HEK293 (cell line): ENCODE measurements at regions not wholly inside any gene's neighbourhood (a gene's known extent, or its start where the extent isn't known, plus 50 kb on each side); places are given as distances from the start of the nearest gene placed in this dataset.

Source experiments
- CTCF ChIP-seq: fragments of 450-650 bp; formaldehyde crosslinking; IDR thresholded peaks from 2 replicates; pipeline ENCODE4 v1.5.1; 2016; ENCODE audit warnings: missing biosample characterization, missing genetic modification characterization
- GLI2 ChIP-seq: fragments of 450-650 bp; formaldehyde crosslinking; IDR thresholded peaks from 2 replicates; pipeline ENCODE4; 2017; ENCODE audit warnings: missing biosample characterization, missing genetic modification characterization, low read depth, borderline replicate concordance
- MYNN ChIP-seq: fragments of 450-650 bp; formaldehyde crosslinking; IDR thresholded peaks from 2 replicates; pipeline ENCODE4 v1.5.1; 2016; ENCODE audit warnings: missing biosample characterization, missing genetic modification characterization, borderline replicate concordance
- PRDM10 ChIP-seq: fragments of 450-650 bp; formaldehyde crosslinking; IDR thresholded peaks from 2 replicates; pipeline ENCODE4 v1.5.1; 2016; ENCODE audit warnings: missing biosample characterization, missing genetic modification characterization
- REST ChIP-seq: fragments of 450-650 bp; formaldehyde crosslinking; IDR thresholded peaks from 2 replicates; pipeline ENCODE4 v1.5.1; 2016; ENCODE audit warnings: missing biosample characterization, missing genetic modification characterization
- ZBTB49 ChIP-seq: fragments of 450-650 bp; formaldehyde crosslinking; IDR thresholded peaks from 2 replicates; pipeline ENCODE4 v1.5.1; 2016; ENCODE audit warnings: missing biosample characterization, missing genetic modification characterization, low read depth
- ZBTB8A ChIP-seq: fragments of 450-650 bp; formaldehyde crosslinking; IDR thresholded peaks from 2 replicates; pipeline ENCODE4 v1.5.1; 2016; ENCODE audit warnings: missing biosample characterization, missing genetic modification characterization
- ZFP37 ChIP-seq: fragments of 450-650 bp; formaldehyde crosslinking; IDR thresholded peaks from 2 replicates; pipeline ENCODE4 v1.5.1; 2016; ENCODE audit warnings: missing biosample characterization, missing genetic modification characterization
- ZNF140 ChIP-seq: fragments of 450-650 bp; formaldehyde crosslinking; IDR thresholded peaks from 2 replicates; pipeline ENCODE4 v1.5.1; 2016; ENCODE audit warnings: missing biosample characterization, missing genetic modification characterization
- ZNF274 ChIP-seq, 2 experiments: fragments of 200-500 bp in 1 of 2; fragments of 450-650 bp in 1 of 2; sonication (Bioruptor generic) in 1 of 2; formaldehyde crosslinking in 1 of 2; IDR thresholded peaks; 2 replicates each; pipeline versions ENCODE4 v1.5.1 to v1.6.1; 2014 to 2016; ENCODE audit warnings: borderline replicate concordance in 1 of 2, inconsistent platforms in 1 of 2, low read length in 1 of 2, missing biosample characterization in 1 of 2, missing genetic modification characterization in 1 of 2

GRCh38 chr1:212177542-212177941 lies 107.7 kb upstream of the PPP2R5A start:
- TF ChIP-seq ZFP37 (tag by site-specific recombination) (no peak), MYNN (tag by site-specific recombination) (no peak), CTCF (tag by site-specific recombination) (no peak), ZNF140 (tag by site-specific recombination) (no peak), REST (tag by site-specific recombination) (no peak), ZBTB49 (no peak), ZBTB8A (tag by site-specific recombination) (no peak), GLI2 (tag by site-specific recombination) (no peak), PRDM10 (no peak), ZNF274 (IDR thresholded peaks at IDR 0.05; ENCODE audit: low read length) (no peak), ZNF274 (tag by site-specific recombination; IDR thresholded peaks at IDR 0.05; ENCODE audit: borderline replicate concordance) (no peak)
